Activated naive CD8-positive, alpha-beta T cell (primary cell): ENCODE measurements at regions not wholly inside any gene's neighbourhood (a gene's known extent, or its start where the extent isn't known, plus 50 kb on each side); places are given as distances from the start of the nearest gene placed in this dataset.
"Not testable (repeated sequence)": the region's sequence is repeated elsewhere in the genome, so short reads cannot be mapped to it uniquely, and the experiment has no call there.

Experiments used
- H3K27ac Mint-ChIP-seq: one replicate; pipeline ENCODE4 v1.8.0; 2021; ENCODE audit warnings: mixed read lengths
- H3K27me3 Mint-ChIP-seq: one replicate; pipeline ENCODE4 v1.8.0; 2021; ENCODE audit warnings: mixed read lengths
- H3K36me3 Mint-ChIP-seq: one replicate; pipeline ENCODE4 v1.8.0; 2021; ENCODE audit warnings: mixed read lengths
- H3K4me1 Mint-ChIP-seq: one replicate; pipeline ENCODE4 v1.8.0; 2021; ENCODE audit warnings: low read depth, mixed read lengths
- H3K4me3 Mint-ChIP-seq: one replicate; pipeline ENCODE4 v1.8.0; 2021; ENCODE audit warnings: mild to moderate bottlenecking, mixed read lengths
- H3K9me3 Mint-ChIP-seq: one replicate; pipeline ENCODE4 v1.8.0; 2021; ENCODE audit warnings: low read depth, mixed read lengths

- no peaks in the 10 kb centered on the region for H3K27me3 Mint-ChIP-seq
Observed at GRCh38 chr6:15761045-15761502, 98.2 kb upstream of the DTNBP1 start.

GRCh38 chr6:15758631-15759215, 95.9 kb upstream of the DTNBP1 start:
- Mint-ChIP-seq H3K4me1 (no peaks in the 10 kb centered on the region), H3K36me3 (no peaks in the 10 kb centered on the region), H3K9me3 (no peaks in the 10 kb centered on the region), H3K27ac (no peak overlapping the region), H3K4me3 (no peak overlapping the region), H3K27me3 (no peaks in the 10 kb centered on the region)

More at GRCh38 chr6:15761045-15761502, 98.2 kb upstream of the DTNBP1 start:
- Mint-ChIP-seq H3K4me1 (no peaks in the 10 kb centered on the region), H3K27ac (no peak overlapping the region), H3K36me3 (no peaks in the 10 kb centered on the region), H3K9me3 (no peaks in the 10 kb centered on the region), H3K4me3 (no peak overlapping the region)

- Mint-ChIP-seq H3K9me3 (no peaks in the 10 kb centered on the region), H3K27ac (no peak overlapping the region), H3K4me3 (no peak overlapping the region), H3K27me3 (no peaks in the 10 kb centered on the region), H3K4me1 (no peaks in the 10 kb centered on the region), H3K36me3 (no peaks in the 10 kb centered on the region)
Observed at GRCh38 chr6:15755526-15755925, 92.7 kb upstream of the DTNBP1 start.

- Mint-ChIP-seq H3K4me3 (no peak overlapping the region), H3K4me1 (no peaks in the 10 kb centered on the region), H3K27me3 (no peaks in the 10 kb centered on the region), H3K27ac (no peak overlapping the region), H3K9me3 (no peaks in the 10 kb centered on the region), H3K36me3 (no peaks in the 10 kb centered on the region)
Observed at GRCh38 chr6:15754706-15755079, 91.9 kb upstream of the DTNBP1 start.

GRCh38 chr6:15754035-15754705, 91.3 kb upstream of the DTNBP1 start:
- Mint-ChIP-seq H3K4me3 (no peak overlapping the region), H3K27ac (no peak overlapping the region), H3K4me1 (no peaks in the 10 kb centered on the region), H3K27me3 (no peaks in the 10 kb centered on the region), H3K9me3 (no peaks in the 10 kb centered on the region), H3K36me3 (no peaks in the 10 kb centered on the region)

- H3K4me3 Mint-ChIP-seq = no peak overlapping the region
- no peaks in the 10 kb centered on the region for H3K9me3 Mint-ChIP-seq
- no peaks in the 10 kb centered on the region for H3K27me3 Mint-ChIP-seq
- no peaks in the 10 kb centered on the region for H3K36me3 Mint-ChIP-seq
- no peak overlapping the region for H3K27ac Mint-ChIP-seq
- no peaks in the 10 kb centered on the region for H3K4me1 Mint-ChIP-seq
Observed at GRCh38 chr6:15752820-15753219, 90.0 kb upstream of the DTNBP1 start.

GRCh38 chr6:15751721-15752350, 89.0 kb upstream of the DTNBP1 start:
- H3K4me3 Mint-ChIP-seq = no peak overlapping the region
- H3K36me3 Mint-ChIP-seq = no peaks in the 10 kb centered on the region
- H3K27ac Mint-ChIP-seq = no peak overlapping the region
- no peaks in the 10 kb centered on the region for H3K9me3 Mint-ChIP-seq
- H3K27me3 Mint-ChIP-seq = no peaks in the 10 kb centered on the region
- no peaks in the 10 kb centered on the region for H3K4me1 Mint-ChIP-seq

GRCh38 chr6:15748341-15748740, 85.5 kb upstream of the DTNBP1 start:
- no peaks in the 10 kb centered on the region for H3K4me1 Mint-ChIP-seq
- no peak overlapping the region for H3K4me3 Mint-ChIP-seq
- H3K27ac Mint-ChIP-seq = no peak overlapping the region
- H3K36me3 Mint-ChIP-seq = peaks cover 3% of the 10 kb centered on the region
- no peaks in the 10 kb centered on the region for H3K9me3 Mint-ChIP-seq
- peaks cover 3% of the 10 kb centered on the region for H3K27me3 Mint-ChIP-seq

- H3K4me1 Mint-ChIP-seq = no peaks in the 10 kb centered on the region
- no peak overlapping the region for H3K4me3 Mint-ChIP-seq
Observed at GRCh38 chr6:15747354-15747883, 84.6 kb upstream of the DTNBP1 start.

GRCh38 chr6:15745781-15746180, 83.0 kb upstream of the DTNBP1 start:
- Mint-ChIP-seq H3K4me3 (no peak overlapping the region), H3K4me1 (no peaks in the 10 kb centered on the region), H3K27me3 (peaks cover 6% of the 10 kb centered on the region)

More at GRCh38 chr6:15747354-15747883, 84.6 kb upstream of the DTNBP1 start:
- H3K27ac Mint-ChIP-seq = no peak overlapping the region
- H3K36me3 Mint-ChIP-seq = peaks cover 3% of the 10 kb centered on the region
- peaks cover 6% of the 10 kb centered on the region for H3K27me3 Mint-ChIP-seq
- no peaks in the 10 kb centered on the region for H3K9me3 Mint-ChIP-seq

GRCh38 chr6:15744818-15745402, 82.1 kb upstream of the DTNBP1 start:
- peaks cover 3% of the 10 kb centered on the region for H3K36me3 Mint-ChIP-seq
- H3K27me3 Mint-ChIP-seq = peaks cover 6% of the 10 kb centered on the region
- no peak overlapping the region for H3K4me3 Mint-ChIP-seq
- no peaks in the 10 kb centered on the region for H3K9me3 Mint-ChIP-seq
- no peak overlapping the region for H3K27ac Mint-ChIP-seq
- no peaks in the 10 kb centered on the region for H3K4me1 Mint-ChIP-seq

More at GRCh38 chr6:15745781-15746180, 83.0 kb upstream of the DTNBP1 start:
- Mint-ChIP-seq H3K27ac (no peak overlapping the region), H3K36me3 (peaks cover 3% of the 10 kb centered on the region), H3K9me3 (no peaks in the 10 kb centered on the region)

GRCh38 chr6:15742013-15742412, 79.2 kb upstream of the DTNBP1 start:
- not testable (repeated sequence) for H3K9me3 Mint-ChIP-seq, H3K4me3 Mint-ChIP-seq, H3K27ac Mint-ChIP-seq, H3K4me1 Mint-ChIP-seq, H3K36me3 Mint-ChIP-seq, H3K27me3 Mint-ChIP-seq

- H3K27ac Mint-ChIP-seq = no peak overlapping the region
- H3K27me3 Mint-ChIP-seq = peaks cover 6% of the 10 kb centered on the region
- H3K9me3 Mint-ChIP-seq = no peaks in the 10 kb centered on the region
- no peak overlapping the region for H3K4me3 Mint-ChIP-seq
- H3K36me3 Mint-ChIP-seq = peaks cover 3% of the 10 kb centered on the region
- H3K4me1 Mint-ChIP-seq = peaks cover 4% of the 10 kb centered on the region
Observed at GRCh38 chr6:15741405-15741804, 78.6 kb upstream of the DTNBP1 start.

- H3K9me3 Mint-ChIP-seq = no peaks in the 10 kb centered on the region
- no peaks in the 10 kb centered on the region for H3K36me3 Mint-ChIP-seq
- peaks cover 17% of the 10 kb centered on the region for H3K4me1 Mint-ChIP-seq
- H3K27me3 Mint-ChIP-seq = peaks cover 5% of the 10 kb centered on the region
- H3K4me3 Mint-ChIP-seq = no peak overlapping the region
- H3K27ac Mint-ChIP-seq = no peak overlapping the region
Observed at GRCh38 chr6:15739867-15740266, 77.0 kb upstream of the DTNBP1 start.

GRCh38 chr6:15739353-15739752, 76.5 kb upstream of the DTNBP1 start:
- Mint-ChIP-seq H3K27me3 (peaks cover 3% of the 10 kb centered on the region), H3K4me3 (no peak overlapping the region), H3K9me3 (no peaks in the 10 kb centered on the region), H3K27ac (no peak overlapping the region), H3K4me1 (peaks cover 21% of the 10 kb centered on the region), H3K36me3 (no peaks in the 10 kb centered on the region)
